ENCODE measurements at regions not wholly inside any gene's neighbourhood (a gene's known extent, or its start where the extent isn't known, plus 50 kb on each side); places are given as distances from the start of the nearest gene placed in this dataset.
"Not testable (repeated sequence)": the region's sequence is repeated elsewhere in the genome, so short reads cannot be mapped to it uniquely, and the experiment has no call there.

DNA sequence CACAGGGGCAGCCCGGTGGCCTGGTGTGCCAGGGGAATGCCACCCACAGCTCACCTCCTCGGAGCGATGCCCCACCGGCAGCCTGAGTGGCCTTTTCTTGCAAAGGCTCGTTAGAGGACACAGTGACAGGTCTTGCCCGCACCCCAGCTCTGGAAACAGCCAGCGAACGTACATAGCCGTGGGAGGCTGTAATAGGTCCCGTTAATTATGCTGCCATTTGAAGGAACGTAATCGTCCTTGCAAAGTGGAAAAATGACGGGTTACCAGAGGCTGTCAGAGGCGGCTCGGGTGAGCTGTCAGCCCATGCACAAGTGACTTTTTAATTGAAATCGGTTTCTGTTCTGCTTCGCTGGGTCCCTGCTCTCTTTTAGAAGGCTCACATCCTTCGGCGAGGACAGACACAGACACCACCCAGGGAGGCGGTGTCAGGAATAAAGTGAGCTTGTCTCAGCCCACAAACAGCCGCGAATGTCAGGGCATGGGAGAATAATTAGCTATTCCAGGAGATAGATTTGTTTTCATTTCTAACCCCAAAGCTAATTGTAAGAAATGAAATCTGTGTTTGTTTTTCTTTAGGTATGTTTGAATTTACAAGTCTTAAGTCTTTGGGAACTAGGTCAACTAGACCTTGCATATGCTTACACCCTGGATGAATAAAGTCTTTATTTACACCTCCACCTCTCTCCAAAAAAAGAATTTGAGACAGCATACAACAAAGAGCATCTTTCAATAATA lies 77.2 kb upstream of the RFLNA start:
- no peak overlapping the region for H3K4me3 Mint-ChIP-seq
- peaks cover 14% of the 10 kb centered on the region for H3K27me3 Mint-ChIP-seq
- H3K36me3 Mint-ChIP-seq (ENCODE audit: low read depth): peaks cover 4% of the 10 kb centered on the region
- no peak overlapping the region for H3K27ac Mint-ChIP-seq
- no peaks in the 10 kb centered on the region for H3K4me1 Mint-ChIP-seq (ENCODE audit: low read depth)
- peaks cover 25% of the 10 kb centered on the region for H3K9me3 Mint-ChIP-seq

DNA sequence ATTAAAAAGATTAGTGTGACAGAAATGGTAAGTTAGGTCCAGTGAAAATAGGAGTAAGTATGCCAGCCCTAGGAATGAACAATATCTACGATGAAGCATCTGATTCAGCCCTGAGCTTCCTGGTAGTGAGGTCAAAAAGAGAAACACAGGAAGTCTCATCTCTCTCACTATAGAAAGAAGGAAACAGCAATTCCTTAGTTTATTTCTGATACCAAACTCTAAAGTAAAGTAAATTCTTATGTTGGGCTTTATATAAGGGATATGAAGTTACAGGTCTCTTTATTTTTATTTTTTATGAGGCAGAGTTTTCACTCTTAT lies 76.7 kb upstream of the RFLNA start:
- Mint-ChIP-seq H3K4me1 (ENCODE audit: low read depth) (peaks cover under 1% of the 10 kb centered on the region), H3K4me3 (no peak overlapping the region), H3K27ac (no peak overlapping the region), H3K36me3 (ENCODE audit: low read depth) (peaks cover 4% of the 10 kb centered on the region), H3K27me3 (peaks cover 17% of the 10 kb centered on the region), H3K9me3 (peaks cover 22% of the 10 kb centered on the region)

DNA sequence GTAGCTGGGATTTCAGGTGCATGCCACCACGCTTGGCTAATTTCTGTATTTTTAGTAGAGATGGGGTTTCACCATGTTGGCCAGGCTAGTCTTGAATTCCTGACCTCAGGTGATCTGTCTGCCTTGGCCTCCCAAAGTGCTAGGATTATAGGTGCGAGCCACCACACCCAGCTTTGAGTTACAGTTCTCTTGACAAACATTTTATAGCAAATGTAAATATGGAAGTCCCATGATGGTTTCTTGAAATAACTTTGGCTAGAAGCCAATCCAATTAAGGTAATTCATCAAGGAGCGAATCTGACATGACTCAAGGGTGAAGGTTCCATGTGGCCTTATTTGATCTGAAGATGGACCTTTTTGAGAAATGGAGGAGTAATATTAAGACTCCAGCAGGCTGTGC lies 76.2 kb upstream of the RFLNA start:
- H3K4me3 Mint-ChIP-seq; H3K27ac Mint-ChIP-seq; H3K4me1 Mint-ChIP-seq (ENCODE audit: low read depth); H3K36me3 Mint-ChIP-seq (ENCODE audit: low read depth): not testable (repeated sequence)
- peaks cover 15% of the 10 kb centered on the region for H3K27me3 Mint-ChIP-seq
- H3K9me3 Mint-ChIP-seq: peaks cover 17% of the 10 kb centered on the region

DNA sequence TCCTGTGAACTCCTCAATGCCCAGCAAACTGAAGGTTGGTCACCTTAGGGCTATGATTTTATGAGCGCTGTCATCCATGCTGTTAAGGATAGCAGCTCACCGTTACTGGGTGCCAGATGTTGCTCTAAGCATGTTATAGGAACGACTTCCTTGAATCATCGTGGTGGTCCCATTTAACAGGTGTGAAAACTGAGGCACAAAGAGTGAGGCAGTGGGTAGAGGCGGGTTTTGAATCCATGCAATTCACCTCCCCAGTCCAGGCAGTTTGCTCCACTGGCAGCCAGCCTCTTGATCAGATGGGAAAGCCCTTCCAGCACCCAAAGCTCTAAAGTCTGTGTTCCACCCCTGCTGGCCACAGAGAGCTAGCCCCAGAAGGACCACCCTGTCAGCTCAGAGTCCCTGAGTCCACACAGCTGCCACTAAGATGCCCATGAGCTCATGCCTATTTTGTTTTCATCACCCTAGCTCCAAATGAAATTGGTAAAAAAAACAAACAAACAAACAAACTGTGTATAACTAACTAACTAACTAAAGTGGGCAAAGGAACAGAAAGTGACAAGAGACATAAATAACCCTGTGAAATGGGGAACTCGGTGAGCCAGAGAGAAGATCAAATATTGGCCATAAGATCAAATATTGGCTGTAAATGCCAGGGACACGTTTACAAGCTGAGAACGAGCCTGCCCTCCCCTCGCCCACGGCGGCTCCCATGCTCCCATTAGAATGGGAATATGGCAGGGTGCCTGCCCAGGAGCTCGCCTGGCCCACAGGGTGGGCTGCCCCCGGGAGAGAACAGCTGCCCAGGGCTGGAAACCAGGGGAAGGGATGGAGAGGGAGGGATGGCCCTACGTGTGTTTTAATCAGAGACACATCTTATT lies 72.3 kb upstream of the RFLNA start:
- H3K4me1 Mint-ChIP-seq (ENCODE audit: low read depth): peaks cover 6% of the 10 kb centered on the region

GRCh38 chr12:124223733-124224138 lies 71.2 kb upstream of the RFLNA start:
- H3K27ac Mint-ChIP-seq, H3K9me3 Mint-ChIP-seq: not testable (repeated sequence)
- H3K27me3 Mint-ChIP-seq: peaks cover 11% of the 10 kb centered on the region

More for the DNA sequence above, 72.3 kb upstream of the RFLNA start:
- Mint-ChIP-seq H3K9me3 (peaks cover 5% of the 10 kb centered on the region), H3K27me3 (peaks cover 17% of the 10 kb centered on the region), H3K27ac (peak overlapping the region; percentile 48), H3K4me3 (no peak overlapping the region), H3K36me3 (ENCODE audit: low read depth) (peaks cover 4% of the 10 kb centered on the region)

DNA sequence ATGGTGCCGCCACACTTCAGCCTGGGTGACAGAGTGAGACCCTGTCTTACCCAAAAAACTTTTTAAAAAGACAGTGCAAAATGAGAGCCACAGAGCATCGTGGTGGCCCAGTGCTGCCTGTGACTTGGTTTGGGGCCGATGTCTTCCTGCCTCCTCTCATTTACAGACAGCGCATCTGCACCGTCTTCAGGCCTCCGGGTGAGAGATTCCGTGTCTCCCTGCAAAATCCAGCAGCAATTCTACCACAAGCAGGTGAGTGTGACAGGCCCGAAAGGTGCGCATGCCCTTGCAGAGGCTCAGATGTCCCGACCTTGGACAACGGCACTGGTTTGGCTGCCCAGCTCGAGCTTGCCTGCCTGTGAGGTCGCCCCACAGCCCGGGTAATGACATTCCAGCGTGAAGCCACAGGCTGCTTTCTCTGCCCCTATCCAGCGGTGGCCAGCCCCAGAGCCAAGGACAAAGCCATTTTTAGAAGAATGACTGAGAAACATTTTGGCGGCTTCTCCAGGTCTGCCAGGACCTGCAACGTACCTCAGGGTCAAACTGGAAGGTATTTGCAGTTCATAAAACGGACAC lies 70.3 kb upstream of the RFLNA start:
- H3K27ac Mint-ChIP-seq: no peak overlapping the region
- H3K36me3 Mint-ChIP-seq (ENCODE audit: low read depth): peaks cover 4% of the 10 kb centered on the region
- peaks cover 11% of the 10 kb centered on the region for H3K27me3 Mint-ChIP-seq
- peaks cover 5% of the 10 kb centered on the region for H3K9me3 Mint-ChIP-seq
- H3K4me1 Mint-ChIP-seq (ENCODE audit: low read depth): peaks cover 6% of the 10 kb centered on the region
- no peak overlapping the region for H3K4me3 Mint-ChIP-seq

More at GRCh38 chr12:124223733-124224138, 71.2 kb upstream of the RFLNA start:
- H3K4me3 Mint-ChIP-seq; H3K36me3 Mint-ChIP-seq (ENCODE audit: low read depth); H3K4me1 Mint-ChIP-seq (ENCODE audit: low read depth): not testable (repeated sequence)

DNA sequence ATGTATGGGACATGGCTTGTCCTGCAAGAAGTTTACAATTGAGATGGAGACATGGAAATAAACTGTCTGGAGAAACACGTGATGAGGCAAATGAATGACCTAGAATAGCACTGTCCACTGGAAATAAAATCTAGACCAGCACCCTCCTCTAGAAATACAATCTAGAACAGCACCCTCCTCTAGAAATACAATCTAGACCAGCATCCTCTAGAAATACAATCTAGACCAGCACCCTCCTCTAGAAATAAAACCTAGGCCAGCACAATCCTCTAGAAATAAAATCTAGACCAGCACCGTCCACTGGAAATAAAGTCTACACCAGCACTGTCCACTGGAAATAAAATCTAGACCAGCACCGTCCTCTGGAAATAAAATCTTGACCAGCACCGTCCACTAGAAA lies 69.2 kb upstream of the RFLNA start:
- Mint-ChIP-seq H3K4me3 (no peak overlapping the region), H3K36me3 (ENCODE audit: low read depth) (peaks cover 4% of the 10 kb centered on the region), H3K9me3 (peaks cover 5% of the 10 kb centered on the region), H3K4me1 (ENCODE audit: low read depth) (peaks cover 6% of the 10 kb centered on the region), H3K27me3 (peaks cover 11% of the 10 kb centered on the region), H3K27ac (no peak overlapping the region)

DNA sequence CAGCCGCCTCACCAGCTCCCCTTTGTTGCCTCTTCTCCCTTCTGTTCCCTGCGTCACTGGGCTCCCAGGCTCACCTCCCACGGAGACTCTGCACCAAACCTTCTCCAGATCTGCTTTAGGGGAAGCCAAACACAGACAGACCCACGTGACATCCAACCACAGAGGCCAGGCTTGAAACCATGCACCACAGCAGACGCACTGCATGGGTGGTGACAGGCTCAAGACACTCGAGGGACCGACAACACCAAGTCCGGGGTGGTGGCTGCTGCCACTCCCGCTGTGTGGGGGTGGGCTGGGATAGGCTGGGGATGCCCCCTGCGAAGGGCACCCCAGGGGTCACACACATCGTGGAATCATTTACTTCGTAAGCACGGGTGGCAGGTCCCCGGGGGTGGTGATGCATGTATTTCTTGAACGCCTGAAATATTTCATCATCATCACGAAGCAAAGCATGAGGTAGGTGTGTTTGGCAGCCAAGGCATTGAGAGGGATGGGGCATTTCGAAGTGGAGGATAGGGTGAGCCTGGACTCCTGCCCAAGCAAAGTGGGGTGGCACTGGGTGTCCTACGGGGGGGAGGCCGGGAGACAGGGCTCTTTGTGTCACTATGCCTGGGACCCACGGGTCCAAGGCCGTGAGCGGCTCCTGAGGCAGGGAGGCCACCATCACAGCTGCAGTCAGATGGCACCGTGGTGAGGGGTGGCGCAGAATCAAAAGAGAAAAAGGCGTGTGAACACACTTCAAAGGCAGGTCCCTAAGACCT lies 66.8 kb upstream of the RFLNA start:
- H3K4me3 Mint-ChIP-seq: no peak overlapping the region
- peaks cover 4% of the 10 kb centered on the region for H3K9me3 Mint-ChIP-seq
- no peak overlapping the region for H3K27ac Mint-ChIP-seq
- H3K4me1 Mint-ChIP-seq (ENCODE audit: low read depth): peaks cover 6% of the 10 kb centered on the region
- H3K27me3 Mint-ChIP-seq: peaks cover 8% of the 10 kb centered on the region
- H3K36me3 Mint-ChIP-seq (ENCODE audit: low read depth): no peaks in the 10 kb centered on the region

DNA sequence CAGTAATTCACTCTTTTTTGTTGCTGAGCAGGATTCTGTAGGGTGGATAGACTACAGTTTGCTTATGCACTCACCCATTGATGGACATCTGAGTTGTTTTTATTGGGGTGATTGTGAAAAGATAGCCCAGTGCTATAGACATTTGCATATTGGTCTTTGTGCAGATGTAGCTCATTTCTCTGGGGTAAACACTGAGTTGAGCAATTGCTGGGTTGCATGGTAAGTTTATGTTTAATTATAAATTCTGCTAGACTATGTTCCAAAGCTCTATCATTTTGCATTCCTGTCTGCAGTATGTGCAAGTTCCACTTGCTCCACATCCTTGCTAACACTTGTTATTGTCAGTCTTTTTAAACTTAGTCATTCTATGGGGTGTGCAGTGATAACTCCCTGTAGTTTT lies 65.4 kb upstream of the RFLNA start:
- H3K4me1 Mint-ChIP-seq (ENCODE audit: low read depth): no peaks in the 10 kb centered on the region
- H3K4me3 Mint-ChIP-seq: no peak overlapping the region
- peaks cover 9% of the 10 kb centered on the region for H3K27me3 Mint-ChIP-seq
- H3K27ac Mint-ChIP-seq: no peak overlapping the region
- peaks cover 4% of the 10 kb centered on the region for H3K9me3 Mint-ChIP-seq
- no peaks in the 10 kb centered on the region for H3K36me3 Mint-ChIP-seq (ENCODE audit: low read depth)

GRCh38 chr12:124230117-124230757 lies 64.7 kb upstream of the RFLNA start:
- H3K9me3 Mint-ChIP-seq: peaks cover 9% of the 10 kb centered on the region
- no peak overlapping the region for H3K27ac Mint-ChIP-seq
- no peaks in the 10 kb centered on the region for H3K36me3 Mint-ChIP-seq (ENCODE audit: low read depth)
- H3K4me3 Mint-ChIP-seq: no peak overlapping the region
- H3K27me3 Mint-ChIP-seq: peaks cover 9% of the 10 kb centered on the region
- no peaks in the 10 kb centered on the region for H3K4me1 Mint-ChIP-seq (ENCODE audit: low read depth)

DNA sequence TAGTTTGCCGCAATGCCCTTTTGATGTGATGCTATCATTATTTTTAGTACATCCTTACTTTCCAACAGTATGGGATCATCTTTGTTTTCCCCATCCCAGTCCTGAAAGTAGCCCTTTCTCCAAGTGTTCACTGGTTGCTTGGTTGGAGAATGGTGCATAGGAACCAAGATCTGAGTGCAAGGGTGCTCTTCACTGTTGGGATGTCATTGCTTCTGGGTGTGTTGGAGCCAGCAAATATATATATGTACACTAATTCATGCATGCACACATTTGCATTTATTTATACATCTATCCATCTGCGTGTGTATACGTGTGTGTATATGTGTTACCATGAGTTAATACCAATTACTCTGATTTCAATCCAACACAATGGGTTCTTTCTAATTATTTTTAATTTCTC lies 64.1 kb upstream of the RFLNA start:
- no peak overlapping the region for H3K4me3 Mint-ChIP-seq
- H3K27ac Mint-ChIP-seq: no peak overlapping the region
- H3K27me3 Mint-ChIP-seq: peaks cover 9% of the 10 kb centered on the region

GRCh38 chr12:124231980-124232653 lies 62.8 kb upstream of the RFLNA start:
- H3K27ac Mint-ChIP-seq: no peak overlapping the region
- no peak overlapping the region for H3K4me3 Mint-ChIP-seq
- H3K9me3 Mint-ChIP-seq: peaks cover 9% of the 10 kb centered on the region
- H3K4me1 Mint-ChIP-seq (ENCODE audit: low read depth): no peaks in the 10 kb centered on the region
- H3K27me3 Mint-ChIP-seq: peaks cover 4% of the 10 kb centered on the region
- no peaks in the 10 kb centered on the region for H3K36me3 Mint-ChIP-seq (ENCODE audit: low read depth)

More for the DNA sequence above, 64.1 kb upstream of the RFLNA start:
- no peaks in the 10 kb centered on the region for H3K4me1 Mint-ChIP-seq (ENCODE audit: low read depth)
- H3K9me3 Mint-ChIP-seq: peaks cover 9% of the 10 kb centered on the region
- H3K36me3 Mint-ChIP-seq (ENCODE audit: low read depth): no peaks in the 10 kb centered on the region

GRCh38 chr12:124232654-124232987 lies 62.3 kb upstream of the RFLNA start:
- H3K27me3 Mint-ChIP-seq: peaks cover 4% of the 10 kb centered on the region
- H3K27ac Mint-ChIP-seq: no peak overlapping the region
- no peaks in the 10 kb centered on the region for H3K36me3 Mint-ChIP-seq (ENCODE audit: low read depth)
- no peak overlapping the region for H3K4me3 Mint-ChIP-seq
- peaks cover 9% of the 10 kb centered on the region for H3K9me3 Mint-ChIP-seq
- H3K4me1 Mint-ChIP-seq (ENCODE audit: low read depth): no peaks in the 10 kb centered on the region
